Body of pancreas (tissue), 4 donors: ENCODE measurements at regions not wholly inside any gene's neighbourhood (a gene's known extent, or its start where the extent isn't known, plus 50 kb on each side); places are given as distances from the start of the nearest gene placed in this dataset.

Experiments used
- CTCF ChIP-seq, 7 experiments: fragments of 450-650 bp in 4 of 7; fragments of 200-600 bp in 3 of 7; sonication (generic) in 3 of 7; IDR thresholded peaks; one replicate each; pipeline ENCODE4 v1.5.1; 2016 to 2019; ENCODE audit warnings: antibody characterized with exemption in 7 of 7
- POLR2A ChIP-seq, 3 donors: fragments of 450-650 bp; IDR thresholded peaks; one replicate each; pipeline ENCODE4 v1.6.1; 2016; ENCODE audit warnings: antibody characterized with exemption in 3 of 3, mild to moderate bottlenecking in 2 of 3

GRCh38 chrX:122418758-122419157 is 765.3 kb upstream of the GRIA3 start:
- TF ChIP-seq CTCF (IDR thresholded peaks at IDR 0.05) (no peak), POLR2A (IDR thresholded peaks at IDR 0.05) (no peak)
